Testis (tissue), 2 donors: ENCODE measurements at regions not wholly inside any gene's neighbourhood (a gene's known extent, or its start where the extent isn't known, plus 50 kb on each side); places are given as distances from the start of the nearest gene placed in this dataset.

Source experiments
- POLR2A ChIP-seq: fragments of 450-650 bp; IDR thresholded peaks from one replicate; pipeline ENCODE4 v1.6.1; 2017; ENCODE audit warnings: antibody characterized with exemption, mild to moderate bottlenecking, moderate library complexity
- TF ChIP-seq, protein P1 (sequence below), 3 experiments: fragments of 450-650 bp in 2 of 3; fragments of 200-600 bp in 1 of 3; sonication (generic) in 1 of 3; IDR thresholded peaks; one replicate each; pipeline ENCODE4 v1.5.1; 2016 to 2019; ENCODE audit warnings: antibody characterized with exemption in 3 of 3, mild to moderate bottlenecking in 2 of 3, moderate library complexity in 1 of 3

GRCh38 chr2:105166688-105167087 lies 74.9 kb upstream of the GPR45 start:
- TF ChIP-seq, protein P1, sequence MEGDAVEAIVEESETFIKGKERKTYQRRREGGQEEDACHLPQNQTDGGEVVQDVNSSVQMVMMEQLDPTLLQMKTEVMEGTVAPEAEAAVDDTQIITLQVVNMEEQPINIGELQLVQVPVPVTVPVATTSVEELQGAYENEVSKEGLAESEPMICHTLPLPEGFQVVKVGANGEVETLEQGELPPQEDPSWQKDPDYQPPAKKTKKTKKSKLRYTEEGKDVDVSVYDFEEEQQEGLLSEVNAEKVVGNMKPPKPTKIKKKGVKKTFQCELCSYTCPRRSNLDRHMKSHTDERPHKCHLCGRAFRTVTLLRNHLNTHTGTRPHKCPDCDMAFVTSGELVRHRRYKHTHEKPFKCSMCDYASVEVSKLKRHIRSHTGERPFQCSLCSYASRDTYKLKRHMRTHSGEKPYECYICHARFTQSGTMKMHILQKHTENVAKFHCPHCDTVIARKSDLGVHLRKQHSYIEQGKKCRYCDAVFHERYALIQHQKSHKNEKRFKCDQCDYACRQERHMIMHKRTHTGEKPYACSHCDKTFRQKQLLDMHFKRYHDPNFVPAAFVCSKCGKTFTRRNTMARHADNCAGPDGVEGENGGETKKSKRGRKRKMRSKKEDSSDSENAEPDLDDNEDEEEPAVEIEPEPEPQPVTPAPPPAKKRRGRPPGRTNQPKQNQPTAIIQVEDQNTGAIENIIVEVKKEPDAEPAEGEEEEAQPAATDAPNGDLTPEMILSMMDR (IDR thresholded peaks at IDR 0.05), result no peak
- no peak for TF ChIP-seq POLR2A
